Type B pancreatic cell (in vitro differentiated cells): ENCODE measurements at regions not wholly inside any gene's neighbourhood (a gene's known extent, or its start where the extent isn't known, plus 50 kb on each side); places are given as distances from the start of the nearest gene placed in this dataset.

Experiments used
- DNase-seq: peaks from one replicate; pipeline ENCODE4 v3.0.0; 2021; ENCODE audit warnings: mixed read lengths; ENCODE audit not compliant: unreplicated experiment; ENCODE audit errors: extremely low spot score
- H3K27ac Mint-ChIP-seq: 2 replicates; pipeline ENCODE4 v1.8.0; 2021; ENCODE audit warnings: mild to moderate bottlenecking, mixed read lengths
- H3K27me3 Mint-ChIP-seq: 2 replicates; pipeline ENCODE4 v1.8.0; 2021; ENCODE audit warnings: mixed read lengths
- H3K36me3 Mint-ChIP-seq: 2 replicates; pipeline ENCODE4 v1.8.0; 2021; ENCODE audit warnings: mixed read lengths
- H3K4me1 Mint-ChIP-seq: one replicate; pipeline ENCODE4 v1.8.0; 2021; ENCODE audit warnings: mixed read lengths; ENCODE audit not compliant: unreplicated experiment
- H3K4me3 Mint-ChIP-seq: 2 replicates; pipeline ENCODE4 v1.8.0; 2021; ENCODE audit warnings: mild to moderate bottlenecking, mixed read lengths
- H3K9me3 Mint-ChIP-seq: 2 replicates; pipeline ENCODE4 v1.8.0; 2021; ENCODE audit warnings: mixed read lengths
- CTCF ChIP-seq: fragments of 200-600 bp; sonication (generic); conservative IDR thresholded peaks from 2 replicates; pipeline ENCODE4 v1.5.0; 2021; ENCODE audit warnings: antibody characterized with exemption, mild to moderate bottlenecking

- Mint-ChIP-seq H3K36me3 (no peaks in the 10 kb centered on the region), H3K4me1 (peaks cover 4% of the 10 kb centered on the region), H3K27me3 (peaks cover 14% of the 10 kb centered on the region), H3K9me3 (no peaks in the 10 kb centered on the region), H3K4me3 (no peak overlapping the region), H3K27ac (no peak overlapping the region)
- DNase-seq = no peak
- no peak for TF ChIP-seq CTCF
Measured at GRCh38 chr11:45067966-45068365, 78.5 kb upstream of the PRDM11 start.

GRCh38 chr11:45071232-45071631, 75.2 kb upstream of the PRDM11 start:
- no peak for TF ChIP-seq CTCF
- Mint-ChIP-seq H3K9me3 (no peaks in the 10 kb centered on the region), H3K27ac (no peak overlapping the region), H3K36me3 (no peaks in the 10 kb centered on the region), H3K27me3 (peaks cover 18% of the 10 kb centered on the region), H3K4me1 (peaks cover 10% of the 10 kb centered on the region), H3K4me3 (no peak overlapping the region)
- no peak for DNase-seq

- no peaks in the 10 kb centered on the region for H3K9me3 Mint-ChIP-seq
- H3K4me3 Mint-ChIP-seq = no peak overlapping the region
- DNase-seq = no peak
- TF ChIP-seq CTCF = no peak
- H3K27ac Mint-ChIP-seq = no peak overlapping the region
- H3K27me3 Mint-ChIP-seq = peaks cover 23% of the 10 kb centered on the region
- H3K4me1 Mint-ChIP-seq = peaks cover 19% of the 10 kb centered on the region
- no peaks in the 10 kb centered on the region for H3K36me3 Mint-ChIP-seq
Measured at GRCh38 chr11:45073685-45074141, 72.7 kb upstream of the PRDM11 start.

- no peaks in the 10 kb centered on the region for H3K9me3 Mint-ChIP-seq
- DNase-seq = no peak
- H3K4me1 Mint-ChIP-seq = peaks cover 15% of the 10 kb centered on the region
- peaks cover 20% of the 10 kb centered on the region for H3K27me3 Mint-ChIP-seq
- H3K36me3 Mint-ChIP-seq = no peaks in the 10 kb centered on the region
- H3K4me3 Mint-ChIP-seq = no peak overlapping the region
- H3K27ac Mint-ChIP-seq = no peak overlapping the region
- no peak for TF ChIP-seq CTCF
Measured at GRCh38 chr11:45075519-45075918, 70.9 kb upstream of the PRDM11 start.

GRCh38 chr11:45075952-45076351, 70.5 kb upstream of the PRDM11 start:
- H3K27me3 Mint-ChIP-seq = peaks cover 20% of the 10 kb centered on the region
- H3K36me3 Mint-ChIP-seq = no peaks in the 10 kb centered on the region
- H3K27ac Mint-ChIP-seq = no peak overlapping the region
- no peak for TF ChIP-seq CTCF
- peaks cover 15% of the 10 kb centered on the region for H3K4me1 Mint-ChIP-seq
- no peak overlapping the region for H3K4me3 Mint-ChIP-seq
- no peak for DNase-seq
- no peaks in the 10 kb centered on the region for H3K9me3 Mint-ChIP-seq

- no peaks in the 10 kb centered on the region for H3K9me3 Mint-ChIP-seq
- H3K4me3 Mint-ChIP-seq = no peak overlapping the region
- DNase-seq = no peak
- H3K4me1 Mint-ChIP-seq = peaks cover 15% of the 10 kb centered on the region
- no peaks in the 10 kb centered on the region for H3K36me3 Mint-ChIP-seq
- no peak overlapping the region for H3K27ac Mint-ChIP-seq
- H3K27me3 Mint-ChIP-seq = peaks cover 20% of the 10 kb centered on the region
- no peak for TF ChIP-seq CTCF
Measured at GRCh38 chr11:45076761-45077160, 69.7 kb upstream of the PRDM11 start.
